ELR (cell line): ENCODE measurements at regions not wholly inside any gene's neighbourhood (a gene's known extent, or its start where the extent isn't known, plus 50 kb on each side); places are given as distances from the start of the nearest gene placed in this dataset.

Experiments
- DNase-seq: peaks from one replicate; pipeline ENCODE4 v3.0.0-alpha.2; 2015; ENCODE audit warnings: low read depth

DNA sequence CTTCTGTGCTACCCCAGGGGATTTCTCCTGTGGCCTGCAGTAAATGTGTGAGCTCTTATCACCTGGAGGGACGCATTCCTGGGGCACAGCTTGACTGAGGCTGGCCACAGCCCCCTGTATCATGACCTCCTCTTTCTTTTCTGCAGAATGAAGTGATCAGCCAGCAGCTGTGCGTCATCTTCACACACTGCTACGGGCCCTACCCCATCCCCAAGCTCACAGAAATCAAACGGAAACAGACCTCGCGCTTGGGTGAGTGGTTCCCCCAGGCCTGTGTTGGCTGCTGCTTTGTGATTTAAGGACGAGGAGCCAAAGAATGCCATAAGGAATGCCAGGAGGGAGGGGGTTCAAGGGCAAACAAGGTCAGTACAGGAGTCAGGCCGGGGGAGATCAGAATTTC, 50.5 kb upstream of the PWP1 start:
- DNase-seq: peak; percentile 40
